DND-41 (cell line): ENCODE measurements at regions not wholly inside any gene's neighbourhood (a gene's known extent, or its start where the extent isn't known, plus 50 kb on each side); places are given as distances from the start of the nearest gene placed in this dataset.

Source experiments
- EZH2 ChIP-seq: IDR thresholded peaks from 3 replicates; pipeline ENCODE4 v1.6.1; 2012; ENCODE audit warnings: borderline replicate concordance, low read depth, mild to moderate bottlenecking, moderate library complexity, low read length, inconsistent platforms; ENCODE audit not compliant: severe bottlenecking
- TF ChIP-seq, protein P1 (sequence below): IDR thresholded peaks from 2 replicates; pipeline ENCODE4 v1.5.1; 2012; ENCODE audit warnings: borderline replicate concordance, low read length, moderate library complexity, mild to moderate bottlenecking; ENCODE audit not compliant: poor library complexity, severe bottlenecking; ENCODE audit errors: extremely low read depth

- TF ChIP-seq, protein P1, sequence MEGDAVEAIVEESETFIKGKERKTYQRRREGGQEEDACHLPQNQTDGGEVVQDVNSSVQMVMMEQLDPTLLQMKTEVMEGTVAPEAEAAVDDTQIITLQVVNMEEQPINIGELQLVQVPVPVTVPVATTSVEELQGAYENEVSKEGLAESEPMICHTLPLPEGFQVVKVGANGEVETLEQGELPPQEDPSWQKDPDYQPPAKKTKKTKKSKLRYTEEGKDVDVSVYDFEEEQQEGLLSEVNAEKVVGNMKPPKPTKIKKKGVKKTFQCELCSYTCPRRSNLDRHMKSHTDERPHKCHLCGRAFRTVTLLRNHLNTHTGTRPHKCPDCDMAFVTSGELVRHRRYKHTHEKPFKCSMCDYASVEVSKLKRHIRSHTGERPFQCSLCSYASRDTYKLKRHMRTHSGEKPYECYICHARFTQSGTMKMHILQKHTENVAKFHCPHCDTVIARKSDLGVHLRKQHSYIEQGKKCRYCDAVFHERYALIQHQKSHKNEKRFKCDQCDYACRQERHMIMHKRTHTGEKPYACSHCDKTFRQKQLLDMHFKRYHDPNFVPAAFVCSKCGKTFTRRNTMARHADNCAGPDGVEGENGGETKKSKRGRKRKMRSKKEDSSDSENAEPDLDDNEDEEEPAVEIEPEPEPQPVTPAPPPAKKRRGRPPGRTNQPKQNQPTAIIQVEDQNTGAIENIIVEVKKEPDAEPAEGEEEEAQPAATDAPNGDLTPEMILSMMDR, result no peak
- no peak for TF ChIP-seq EZH2
Measured at GRCh38 chr6:9463311-9463710, 951.6 kb downstream of the TFAP2A start.
